Omental fat pad (tissue), 3 donors: ENCODE measurements at regions not wholly inside any gene's neighbourhood (a gene's known extent, or its start where the extent isn't known, plus 50 kb on each side); places are given as distances from the start of the nearest gene placed in this dataset.
"Not testable (repeated sequence)": the region's sequence is repeated elsewhere in the genome, so short reads cannot be mapped to it uniquely, and the experiment has no call there.

ENCODE experiments used
- ATAC-seq: fragments of 150-250 bp; one replicate; pipeline ENCODE4 v1.9.1; 2016; ENCODE audit warnings: mild to moderate bottlenecking, moderate library complexity; ENCODE audit not compliant: low FRiP score
- DNase-seq: peaks from one replicate; pipeline ENCODE4 v3.0.0-alpha.2; 2019; ENCODE audit warnings: low spot score
- TF ChIP-seq, protein P1 (sequence below), 3 donors: fragments of 450-650 bp; IDR thresholded peaks; one replicate each; pipeline ENCODE4 v1.5.1; 2016 to 2017; ENCODE audit warnings: antibody characterized with exemption in 3 of 3, mild to moderate bottlenecking in 3 of 3, moderate library complexity in 2 of 3

DNA sequence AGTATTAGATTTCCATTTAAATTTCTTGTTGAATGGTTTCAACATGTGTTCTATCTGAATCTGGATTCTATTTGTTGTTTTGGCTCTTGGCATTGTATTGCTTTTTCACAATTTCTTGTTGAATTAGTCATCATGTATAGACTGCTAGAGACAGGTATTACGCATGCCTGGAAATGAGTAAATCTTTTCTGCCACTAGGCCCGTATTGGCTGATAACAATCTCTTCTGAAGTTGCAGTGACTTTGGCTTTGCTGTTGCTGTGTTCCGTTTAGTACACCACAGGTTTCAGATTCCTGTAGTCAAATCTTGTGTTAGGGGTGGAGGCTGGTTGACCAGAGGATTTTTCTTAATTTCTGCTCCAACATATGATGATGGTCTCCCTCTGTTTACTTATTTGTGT lies 1339.4 kb downstream of the GRIK2 start:
- TF ChIP-seq, protein P1, sequence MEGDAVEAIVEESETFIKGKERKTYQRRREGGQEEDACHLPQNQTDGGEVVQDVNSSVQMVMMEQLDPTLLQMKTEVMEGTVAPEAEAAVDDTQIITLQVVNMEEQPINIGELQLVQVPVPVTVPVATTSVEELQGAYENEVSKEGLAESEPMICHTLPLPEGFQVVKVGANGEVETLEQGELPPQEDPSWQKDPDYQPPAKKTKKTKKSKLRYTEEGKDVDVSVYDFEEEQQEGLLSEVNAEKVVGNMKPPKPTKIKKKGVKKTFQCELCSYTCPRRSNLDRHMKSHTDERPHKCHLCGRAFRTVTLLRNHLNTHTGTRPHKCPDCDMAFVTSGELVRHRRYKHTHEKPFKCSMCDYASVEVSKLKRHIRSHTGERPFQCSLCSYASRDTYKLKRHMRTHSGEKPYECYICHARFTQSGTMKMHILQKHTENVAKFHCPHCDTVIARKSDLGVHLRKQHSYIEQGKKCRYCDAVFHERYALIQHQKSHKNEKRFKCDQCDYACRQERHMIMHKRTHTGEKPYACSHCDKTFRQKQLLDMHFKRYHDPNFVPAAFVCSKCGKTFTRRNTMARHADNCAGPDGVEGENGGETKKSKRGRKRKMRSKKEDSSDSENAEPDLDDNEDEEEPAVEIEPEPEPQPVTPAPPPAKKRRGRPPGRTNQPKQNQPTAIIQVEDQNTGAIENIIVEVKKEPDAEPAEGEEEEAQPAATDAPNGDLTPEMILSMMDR (IDR thresholded peaks at IDR 0.05): no peak
- ATAC-seq (no peak), DNase-seq (no peak)

DNA sequence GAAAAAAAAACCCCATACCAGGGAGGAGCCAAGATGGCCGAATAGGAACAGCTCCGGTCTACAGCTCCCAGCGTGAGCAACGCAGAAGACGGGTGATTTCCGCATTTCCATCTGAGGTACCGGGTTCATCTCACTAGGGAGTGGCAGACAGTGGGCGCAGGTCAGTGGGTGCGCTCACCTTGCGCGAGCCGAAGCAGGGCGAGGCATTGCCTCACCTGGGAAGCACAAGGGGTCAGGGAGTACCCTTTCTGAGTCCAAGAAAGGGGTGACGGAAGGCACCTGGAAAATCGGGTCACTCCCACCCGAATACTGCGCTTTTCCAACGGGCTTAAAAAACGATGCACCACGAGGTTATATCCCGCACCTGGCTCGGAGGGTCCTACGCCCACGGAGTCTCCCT lies 1328.6 kb downstream of the GRIK2 start:
- not testable (repeated sequence) for ATAC-seq, DNase-seq

DNA sequence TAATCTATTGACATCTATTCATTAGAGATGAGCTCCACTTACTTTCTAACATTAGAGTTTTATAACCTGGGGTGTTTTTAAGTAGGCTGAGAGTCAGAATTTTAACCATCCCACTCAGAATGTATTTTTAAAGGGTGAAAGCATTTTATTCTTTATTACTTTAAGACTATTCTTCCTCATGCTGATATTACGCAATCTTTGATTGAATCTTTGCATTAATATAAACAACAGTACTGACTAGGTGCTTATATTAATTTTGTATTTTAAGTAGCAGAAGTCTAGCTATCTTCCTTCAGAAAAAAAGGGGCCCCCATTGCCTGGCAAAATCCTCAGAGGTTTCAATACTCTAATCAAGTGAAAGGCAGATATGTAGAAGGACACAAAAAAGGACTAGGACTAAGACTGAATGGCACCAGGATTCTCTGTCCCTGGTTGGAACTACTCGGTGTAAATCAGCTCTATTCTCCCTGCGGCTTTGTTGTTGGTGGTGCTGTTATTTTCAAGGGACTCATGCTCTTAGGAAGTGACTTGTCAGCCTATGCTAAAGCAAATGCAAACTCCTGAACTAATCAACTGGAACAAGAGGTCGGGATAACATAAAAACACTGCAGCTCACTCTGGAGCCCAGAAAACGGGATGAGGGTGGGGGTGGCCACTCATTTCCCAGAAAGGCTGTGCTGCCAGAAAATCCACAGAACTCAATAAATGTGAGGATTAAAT lies 1324.4 kb downstream of the GRIK2 start:
- TF ChIP-seq, protein P1 (IDR thresholded peaks at IDR 0.05): no peak
- DNase-seq (no peak), ATAC-seq (no peak)

DNA sequence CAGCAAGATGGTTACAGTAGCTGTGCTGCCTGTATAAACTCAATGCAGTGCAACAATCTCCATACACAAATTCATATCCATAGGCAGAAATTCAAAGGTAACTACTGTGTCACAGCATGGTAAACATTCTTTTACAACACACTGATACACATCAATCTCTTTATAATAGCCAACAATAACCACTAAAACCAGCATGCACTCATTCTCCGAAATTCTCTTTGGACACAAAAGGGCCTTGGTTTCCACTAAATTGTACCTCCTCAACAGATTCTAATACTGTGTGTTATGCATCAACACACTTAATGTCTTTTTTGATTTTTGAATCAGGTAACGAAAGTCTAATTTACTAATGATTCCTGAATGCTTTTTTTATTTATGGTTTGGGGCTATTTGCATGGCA lies 1323.7 kb downstream of the GRIK2 start:
- ATAC-seq (no peak), DNase-seq (no peak)

DNA sequence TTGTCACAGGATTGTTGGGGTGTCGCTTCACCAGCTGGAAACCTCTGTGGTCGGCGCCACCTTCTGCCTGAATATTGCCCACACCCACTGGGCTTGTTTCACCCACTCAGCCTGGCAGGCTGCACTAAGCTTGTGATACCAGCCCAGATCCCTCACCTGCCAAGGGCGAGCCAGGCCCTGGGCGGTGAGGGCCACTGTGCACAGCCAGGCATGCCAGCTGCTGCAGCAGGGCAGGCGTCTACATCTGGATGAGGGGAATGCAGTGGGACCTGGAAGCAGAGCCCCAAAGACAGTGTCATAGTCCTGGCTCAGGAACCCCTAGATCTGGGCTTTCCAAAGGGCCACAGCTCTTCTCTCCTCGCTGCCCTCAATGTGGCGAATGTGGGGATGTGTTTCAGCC lies 1307.5 kb downstream of the GRIK2 start:
- ATAC-seq (no peak), DNase-seq (no peak)
- TF ChIP-seq, protein P1 (IDR thresholded peaks at IDR 0.05): no peak

More for the DNA sequence above, 1323.7 kb downstream of the GRIK2 start:
- TF ChIP-seq, protein P1 (IDR thresholded peaks at IDR 0.05): no peak

DNA sequence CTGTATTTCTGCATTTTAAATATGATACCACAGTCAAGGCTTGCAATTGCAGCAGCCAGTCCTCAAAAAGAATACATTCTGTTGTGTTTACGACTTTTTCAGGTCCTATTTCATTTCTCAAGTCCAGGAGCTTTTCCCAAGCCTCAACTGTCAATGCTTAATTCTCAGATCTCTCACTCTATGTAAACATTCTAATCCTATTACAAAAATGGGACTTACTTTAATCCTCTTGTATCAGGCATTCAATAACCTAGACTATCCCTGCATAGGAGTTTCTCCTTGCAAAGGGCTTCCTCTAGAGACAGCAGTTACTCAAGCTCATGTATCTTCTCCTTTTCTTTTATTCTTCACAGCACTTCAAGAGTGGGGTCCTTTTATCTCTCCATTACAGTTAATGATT lies 1293.0 kb downstream of the GRIK2 start:
- ATAC-seq (no peak), DNase-seq (no peak)
- TF ChIP-seq, protein P1 (IDR thresholded peaks at IDR 0.05): no peak

DNA sequence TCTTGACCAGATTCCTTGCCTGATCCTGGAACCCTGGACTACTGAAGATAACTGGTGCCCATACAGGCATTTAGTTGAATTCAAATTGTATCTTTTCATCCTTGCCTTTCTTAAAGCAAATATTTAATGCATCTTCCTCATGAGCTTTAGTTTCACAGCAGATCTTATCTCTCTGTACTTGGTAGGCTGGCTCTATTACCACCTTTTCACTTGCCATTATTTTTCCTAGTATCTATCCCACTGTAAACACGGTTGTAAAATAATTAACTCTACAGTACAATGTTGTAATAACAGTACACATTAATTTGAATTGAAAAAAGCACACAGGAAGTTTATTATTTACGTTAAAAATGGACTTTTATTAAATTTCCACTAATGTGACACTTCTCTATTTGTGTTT lies 1286.9 kb downstream of the GRIK2 start:
- TF ChIP-seq, protein P1 (IDR thresholded peaks at IDR 0.05): no peak
- DNase-seq: no peak
- ATAC-seq: no peak
